ENCODE measurements at regions not wholly inside any gene's neighbourhood (a gene's known extent, or its start where the extent isn't known, plus 50 kb on each side); places are given as distances from the start of the nearest gene placed in this dataset.
"Not testable (repeated sequence)": the region's sequence is repeated elsewhere in the genome, so short reads cannot be mapped to it uniquely, and the experiment has no call there.

GRCh38 chr12:24507827-24508226 lies 441.1 kb downstream of the BCAT1 start:
- DNase-seq (ENCODE audit: low read depth) = no peak

DNA sequence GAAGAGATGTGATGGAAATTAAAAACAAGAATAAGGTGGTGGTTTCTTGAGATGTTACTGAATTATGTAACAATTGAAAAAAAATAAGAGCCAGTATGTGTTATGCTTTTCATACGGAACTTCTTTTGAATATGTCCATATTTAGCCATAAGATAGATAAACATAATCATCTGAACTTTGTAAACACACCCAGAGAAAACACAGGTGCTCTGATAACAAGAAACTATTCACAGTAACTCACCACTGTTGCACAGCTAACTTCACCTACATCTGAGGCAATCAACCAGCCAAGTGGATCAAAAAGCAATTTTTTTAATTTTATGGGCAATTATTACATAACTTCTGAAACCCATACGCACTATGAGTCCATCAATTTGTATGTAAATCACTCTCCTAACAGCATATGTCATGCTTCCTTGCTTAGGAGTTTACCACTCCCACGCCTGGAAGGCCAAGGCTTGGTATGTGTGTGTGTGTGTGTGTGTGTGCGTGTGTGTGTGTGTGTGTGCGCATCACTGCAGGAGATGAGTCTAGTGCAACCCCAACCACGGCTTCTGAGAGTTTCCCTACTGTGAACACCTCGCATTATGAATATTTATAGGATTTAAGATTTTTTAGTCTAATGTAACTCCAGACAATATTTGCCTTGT lies 443.4 kb downstream of the BCAT1 start:
- no peak for DNase-seq (ENCODE audit: low read depth)

GRCh38 chr12:24503477-24503876 lies 445.4 kb downstream of the BCAT1 start:
- not testable (repeated sequence) for DNase-seq (ENCODE audit: low read depth)

- DNase-seq (ENCODE audit: low read depth) = no peak
Measured at GRCh38 chr12:24500831-24501230, 448.1 kb downstream of the BCAT1 start.

DNA sequence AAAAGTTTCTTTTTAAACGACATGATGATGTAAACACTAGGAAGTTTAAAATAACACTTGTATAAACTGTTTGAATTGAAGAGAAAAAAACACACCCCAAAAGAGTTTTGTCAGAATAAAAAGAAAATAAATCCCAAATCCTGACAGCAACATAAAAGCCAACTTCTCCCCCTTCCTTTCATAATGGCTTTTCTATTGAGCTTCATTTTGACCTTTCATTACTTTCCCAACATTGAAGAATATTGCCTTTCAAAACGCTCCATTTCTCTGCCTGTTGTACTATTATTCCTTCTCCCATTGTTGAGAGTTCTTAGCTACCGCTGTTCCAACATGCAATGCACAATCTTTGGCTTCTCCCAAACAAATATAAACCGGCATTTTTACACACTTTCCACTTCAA lies 448.5 kb downstream of the BCAT1 start:
- no peak for DNase-seq (ENCODE audit: low read depth)

DNA sequence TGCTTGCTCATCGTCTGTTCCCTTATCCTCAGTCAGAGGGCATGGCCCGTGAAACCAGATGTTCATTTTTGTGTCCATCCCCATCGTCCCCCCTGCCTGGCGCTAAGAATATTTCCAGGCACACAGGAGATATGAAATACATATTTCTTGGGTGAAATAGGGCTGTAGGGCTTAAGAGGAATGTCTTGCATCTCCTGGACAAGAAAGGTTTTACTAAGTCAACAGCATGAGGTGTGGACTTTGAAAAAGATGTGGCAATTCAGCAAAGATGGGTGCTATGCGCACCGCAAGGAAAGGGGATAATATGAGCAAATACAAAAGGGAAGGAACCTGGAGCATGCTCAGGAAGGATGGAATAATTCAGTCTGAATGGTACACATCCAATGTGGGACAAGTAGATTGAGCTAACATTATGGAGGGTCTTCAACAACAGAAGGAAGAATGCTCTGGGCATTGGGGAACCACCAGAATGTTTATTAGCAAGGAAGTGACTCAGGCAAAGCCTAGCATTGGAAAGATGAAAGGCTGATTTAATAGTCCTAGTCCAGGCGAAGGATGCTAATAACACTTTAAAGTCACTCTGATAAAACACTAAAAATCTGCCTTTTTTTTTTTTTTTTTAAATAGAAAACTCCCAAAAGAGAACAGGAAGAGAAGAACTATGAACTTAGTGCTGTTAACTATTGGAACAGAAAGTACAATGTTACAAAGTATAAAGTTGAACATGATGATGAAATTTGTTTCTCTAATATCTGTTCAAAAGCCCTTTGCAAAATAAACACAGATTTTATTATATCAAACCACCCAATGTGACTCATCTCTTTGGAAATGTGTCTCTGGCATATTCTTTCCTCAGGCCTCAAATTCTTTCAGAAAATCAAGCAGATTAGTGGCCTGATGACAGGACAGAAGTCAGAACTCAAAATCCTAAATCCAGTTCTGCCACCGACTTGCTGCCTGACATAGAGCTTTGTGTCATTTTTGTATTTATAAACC lies 449.5 kb downstream of the BCAT1 start:
- DNase-seq (ENCODE audit: low read depth) = no peak

DNA sequence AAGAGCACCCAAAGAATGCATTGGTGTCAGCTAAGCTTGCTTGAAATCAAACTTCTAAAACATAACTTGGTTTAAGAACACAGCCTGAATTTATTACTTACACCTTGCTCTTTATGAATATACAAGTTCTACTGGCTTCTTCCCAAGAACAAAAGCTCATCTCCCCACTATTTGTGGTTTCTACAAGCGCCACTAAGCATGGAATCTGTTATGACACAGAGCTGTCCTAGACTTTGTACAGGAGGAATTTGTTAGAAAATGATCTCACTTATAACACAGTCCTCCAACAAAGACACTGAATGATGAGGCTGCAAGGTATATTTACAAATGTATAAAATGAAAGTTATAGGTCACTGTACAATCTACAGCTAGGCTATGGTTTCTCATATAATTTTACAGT lies 452.1 kb downstream of the BCAT1 start:
- DNase-seq (ENCODE audit: low read depth) = no peak

DNA sequence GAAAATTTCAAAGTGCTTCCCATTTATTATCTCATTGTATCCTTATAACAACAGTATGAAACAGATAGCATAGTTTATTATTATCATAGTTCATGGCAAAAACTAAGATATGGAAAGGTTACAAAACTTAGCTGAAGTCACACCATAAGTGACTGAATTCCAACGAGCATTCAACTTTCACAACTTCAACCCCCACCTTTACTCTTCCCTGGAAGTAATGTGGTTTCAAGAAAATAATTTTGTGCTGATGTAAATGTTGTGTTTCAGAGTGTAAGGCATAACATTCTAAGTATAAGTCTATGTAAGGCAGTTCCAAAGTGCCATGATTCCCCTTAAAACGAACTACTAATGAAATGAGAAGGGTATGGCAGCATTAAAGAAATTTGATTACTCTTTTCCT lies 454.5 kb downstream of the BCAT1 start:
- DNase-seq (ENCODE audit: low read depth) = no peak

GRCh38 chr12:24491968-24492367 lies 456.9 kb downstream of the BCAT1 start:
- no peak for DNase-seq (ENCODE audit: low read depth)

DNA sequence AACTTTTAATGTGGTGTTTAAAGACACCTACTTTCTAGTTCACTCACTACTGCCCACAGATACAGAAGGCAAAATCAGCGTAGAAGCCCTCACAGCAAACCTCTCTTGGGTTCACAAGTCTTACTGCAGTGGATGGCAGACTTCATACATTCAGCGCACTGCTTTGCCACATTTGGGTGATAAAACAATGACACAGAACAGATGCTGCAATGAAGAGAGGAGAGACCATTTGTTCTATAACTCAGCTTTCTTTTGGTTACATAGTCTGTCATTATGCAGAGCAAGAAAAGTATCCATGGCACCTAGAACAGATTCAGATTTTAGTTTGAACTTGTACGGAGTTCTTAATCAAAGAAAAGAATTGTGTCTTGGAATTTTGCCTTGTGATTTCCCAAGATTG lies 459.0 kb downstream of the BCAT1 start:
- no peak for DNase-seq (ENCODE audit: low read depth)

- no peak for DNase-seq (ENCODE audit: low read depth)
Measured at GRCh38 chr12:24488906-24489619, 459.8 kb downstream of the BCAT1 start.

GRCh38 chr12:24488091-24488596 lies 460.8 kb downstream of the BCAT1 start:
- no peak for DNase-seq (ENCODE audit: low read depth)

DNA sequence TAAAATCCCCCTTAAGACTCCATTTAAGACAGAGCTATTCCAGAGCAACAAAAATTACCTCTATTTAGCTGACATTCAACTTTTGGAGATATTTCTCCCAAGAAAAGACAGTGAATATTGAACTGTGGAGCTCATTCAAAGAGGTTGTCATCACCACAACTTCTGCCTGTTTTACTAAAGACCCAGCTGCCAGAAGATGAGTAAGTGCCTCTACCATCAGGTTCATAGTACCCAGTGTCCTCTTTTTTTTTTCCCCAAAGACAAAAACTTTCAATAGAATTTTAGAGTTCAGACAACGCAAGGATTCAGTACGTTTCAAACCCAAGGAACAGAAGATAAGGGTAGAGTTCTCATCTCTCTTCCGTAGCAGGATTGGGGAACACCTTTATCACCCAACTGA lies 461.3 kb downstream of the BCAT1 start:
- DNase-seq (ENCODE audit: low read depth) = no peak

- DNase-seq (ENCODE audit: low read depth) = no peak
Measured at GRCh38 chr12:24483732-24484131, 465.2 kb downstream of the BCAT1 start.

GRCh38 chr12:24482882-24483604 lies 465.9 kb downstream of the BCAT1 start:
- DNase-seq (ENCODE audit: low read depth) = no peak

DNA sequence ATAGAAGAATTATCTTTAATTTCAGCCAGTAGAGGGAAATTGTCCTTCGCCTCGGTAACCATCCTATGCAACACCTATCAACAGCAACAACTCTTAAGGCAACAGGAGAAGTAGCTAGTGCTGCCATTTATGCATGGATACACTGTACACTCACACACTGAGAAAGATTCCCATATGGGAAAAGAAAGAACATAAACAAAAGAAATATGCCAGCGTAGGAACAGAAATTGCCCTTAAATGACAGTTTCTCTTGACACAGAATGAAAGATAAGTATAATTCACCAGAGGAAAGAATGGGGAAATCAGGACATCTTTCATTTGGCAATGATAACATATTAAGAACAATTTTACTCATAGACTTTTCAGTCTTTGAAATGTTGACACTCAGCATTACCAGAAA lies 466.9 kb downstream of the BCAT1 start:
- no peak for DNase-seq (ENCODE audit: low read depth)

DNA sequence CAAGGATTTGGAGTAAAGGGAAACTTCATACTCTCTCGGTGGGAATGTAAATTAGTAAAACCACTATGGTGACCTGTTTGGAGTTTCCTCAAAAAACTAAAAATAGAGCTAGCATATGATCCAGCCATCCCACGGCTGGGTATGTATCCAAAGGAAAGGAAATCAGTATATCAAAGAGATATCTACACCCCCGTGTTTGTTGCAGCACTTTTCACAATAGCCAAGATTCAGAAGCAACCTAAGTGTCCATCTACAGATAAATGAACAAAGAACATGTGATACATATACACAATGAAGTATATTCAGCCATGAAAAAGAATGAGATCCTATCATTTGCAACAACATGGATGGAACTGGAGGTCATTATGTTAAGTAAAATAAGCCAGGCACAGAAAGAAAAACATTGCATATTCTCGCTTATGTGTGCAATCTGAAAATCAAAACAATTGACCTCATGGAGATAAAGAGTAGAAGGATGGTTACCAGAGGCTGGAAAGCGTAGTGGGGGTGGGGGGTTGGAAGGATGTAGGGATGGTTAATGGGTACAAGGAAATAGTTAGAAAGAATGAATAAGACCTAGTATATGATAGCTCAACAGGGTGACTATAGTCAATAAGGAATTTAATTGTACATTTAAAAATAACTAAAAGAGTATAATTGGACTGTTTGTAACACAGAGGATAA lies 468.0 kb downstream of the BCAT1 start:
- DNase-seq (ENCODE audit: low read depth) = no peak

DNA sequence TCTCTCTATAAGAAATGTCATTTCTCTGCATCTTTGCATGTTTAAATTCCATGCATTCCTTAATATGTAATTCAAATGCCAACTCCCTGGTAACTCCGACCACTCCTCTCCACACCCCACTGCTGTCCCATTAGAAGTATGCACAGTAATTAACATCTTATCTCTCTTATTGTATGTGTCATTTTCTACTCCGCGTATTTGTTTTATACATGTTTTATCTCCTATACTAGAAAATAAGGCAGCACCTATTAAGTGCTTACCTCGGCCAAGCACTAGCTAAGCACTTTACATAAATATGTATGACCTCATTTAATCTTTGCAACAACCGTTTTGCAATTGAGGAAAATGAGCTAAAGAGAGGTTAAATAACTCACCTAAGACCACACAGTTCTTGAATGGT lies 469.8 kb downstream of the BCAT1 start:
- no peak for DNase-seq (ENCODE audit: low read depth)

GRCh38 chr12:24478254-24478653 lies 470.6 kb downstream of the BCAT1 start:
- no peak for DNase-seq (ENCODE audit: low read depth)

- DNase-seq (ENCODE audit: low read depth) = no peak
Measured at GRCh38 chr12:24476310-24476709, 472.6 kb downstream of the BCAT1 start.

GRCh38 chr12:24475337-24475736 lies 473.6 kb downstream of the BCAT1 start:
- no peak for DNase-seq (ENCODE audit: low read depth)

Data from GM04503 (cell line).